GM12872 (cell line): ENCODE measurements at regions not wholly inside any gene's neighbourhood (a gene's known extent, or its start where the extent isn't known, plus 50 kb on each side); places are given as distances from the start of the nearest gene placed in this dataset.

Source experiments
- CTCF ChIP-seq: IDR thresholded peaks from 3 replicates; pipeline ENCODE4 v1.5.1; 2011; ENCODE audit warnings: low read depth, mild to moderate bottlenecking, low read length, moderate library complexity; ENCODE audit not compliant: insufficient read depth

DNA sequence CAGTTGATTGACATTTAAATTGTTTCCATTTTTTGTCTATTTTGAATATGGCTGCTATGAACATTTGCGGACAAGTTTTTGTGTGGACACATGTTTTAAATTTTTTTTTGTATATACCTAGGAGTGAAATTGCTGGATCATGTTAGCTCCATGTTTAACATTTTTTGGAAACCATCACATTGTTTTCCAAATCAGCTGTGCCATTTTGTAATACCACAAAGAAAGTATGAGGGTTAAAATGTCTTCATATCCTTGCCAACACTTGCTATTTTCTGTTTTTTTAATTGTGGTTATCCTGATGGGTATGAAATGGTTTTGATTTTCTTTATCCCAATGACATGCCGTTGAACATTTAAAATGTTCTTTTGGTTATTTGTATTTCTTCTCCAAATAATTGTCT lies 52.1 kb downstream of the CARTPT start:
- no peak for TF ChIP-seq CTCF

DNA sequence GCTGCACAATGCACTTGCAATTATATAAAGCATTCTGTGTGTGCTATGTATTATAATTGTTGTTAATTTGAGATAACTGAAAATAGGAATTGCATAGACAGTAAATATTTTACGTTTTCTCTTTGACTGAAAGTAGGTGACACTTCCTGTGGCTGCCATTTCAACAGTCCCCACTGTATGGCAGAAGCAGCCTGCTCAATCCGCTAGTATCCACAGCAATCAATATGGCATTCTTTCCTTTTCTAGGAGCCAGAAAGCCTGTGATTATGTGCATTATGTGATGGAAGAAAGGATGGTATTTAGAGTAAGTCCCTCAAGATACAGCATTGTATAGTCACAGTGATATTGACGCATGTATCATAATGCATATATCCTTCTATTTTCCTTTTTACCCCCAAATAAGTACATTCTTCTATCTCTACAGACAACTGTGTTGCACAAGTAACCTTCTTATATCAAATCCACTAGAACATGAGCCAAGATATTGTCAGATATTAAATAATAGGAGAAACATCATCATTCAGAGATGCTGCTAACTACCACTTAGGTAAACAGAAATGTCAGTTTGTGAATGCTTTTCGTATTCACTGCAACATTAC lies 59.7 kb downstream of the CARTPT start:
- TF ChIP-seq CTCF: peak; percentile 46

DNA sequence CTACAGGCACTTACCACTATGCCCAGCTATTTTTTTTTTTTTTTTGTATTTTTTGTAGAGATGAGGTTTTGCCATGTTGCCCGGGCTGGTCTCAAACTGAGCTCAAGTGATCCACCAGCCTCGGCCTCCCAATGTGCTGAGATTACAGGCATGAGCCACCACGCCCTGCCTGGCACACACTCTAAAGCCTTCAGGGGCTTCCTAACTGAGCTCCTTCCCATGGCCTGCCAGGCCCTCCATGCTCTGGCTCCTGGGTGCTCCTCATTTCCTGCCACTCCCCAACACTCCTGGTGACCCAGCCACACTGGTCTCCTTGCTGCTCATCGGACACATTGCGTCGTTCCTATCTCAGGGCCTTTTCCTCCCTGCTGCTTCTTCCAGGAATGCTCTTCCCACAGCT lies 61.5 kb downstream of the CARTPT start:
- no peak for TF ChIP-seq CTCF

GRCh38 chr5:71782393-71782770 lies 63.3 kb downstream of the CARTPT start:
- TF ChIP-seq CTCF: no peak

GRCh38 chr5:71782771-71783770 lies 64.0 kb downstream of the CARTPT start:
- peak; percentile 70 for TF ChIP-seq CTCF

GRCh38 chr5:71783891-71784290 lies 64.8 kb downstream of the CARTPT start:
- TF ChIP-seq CTCF: no peak

DNA sequence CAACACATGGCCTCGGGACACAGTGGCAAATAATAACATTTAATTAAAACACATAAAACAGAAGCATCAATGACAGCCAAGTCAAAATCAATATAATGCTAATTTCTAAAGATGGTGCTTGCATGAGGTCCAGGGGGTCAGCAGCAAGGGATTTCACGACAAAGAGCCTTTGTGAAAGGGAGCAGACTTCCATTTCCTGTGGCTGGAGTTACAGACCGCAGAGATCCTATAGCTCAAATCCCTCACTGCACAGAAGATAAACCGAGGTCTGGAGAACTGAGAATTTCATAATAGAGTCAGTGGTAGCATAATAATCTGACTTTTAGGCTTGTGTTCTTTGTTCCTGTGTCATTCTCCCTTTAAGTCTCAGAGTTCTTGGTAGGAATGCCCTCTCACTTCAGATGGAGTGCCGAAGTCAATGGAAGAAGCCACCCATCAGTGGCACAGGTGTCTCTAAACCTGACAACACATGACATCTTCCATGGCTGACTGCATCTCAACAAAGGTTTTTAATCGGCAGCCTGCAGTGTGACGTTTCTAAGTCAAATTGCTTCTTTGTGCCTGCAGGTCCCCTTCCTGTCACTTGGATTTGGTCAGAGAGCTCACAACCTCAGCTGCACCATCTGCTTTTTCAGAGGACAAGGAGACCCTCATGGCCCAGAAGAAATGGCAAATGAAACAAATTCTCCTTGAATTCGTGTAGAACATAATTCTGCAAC lies 67.4 kb downstream of the CARTPT start:
- no peak for TF ChIP-seq CTCF
